Natural killer cell treated with Interleukin-12 subunit alpha and Interleukin-12 subunit beta and Interleukin-15 and Interleukin-18, amount 100 ng/mL, for 72 hours (primary cell): ENCODE measurements at regions not wholly inside any gene's neighbourhood (a gene's known extent, or its start where the extent isn't known, plus 50 kb on each side); places are given as distances from the start of the nearest gene placed in this dataset.
A peak's percentile ranks its signal among the peaks of the same experiment; 100 is the strongest.

Experiments used
- ATAC-seq, 2 donors: fragments of 150-1000 bp; cut with Tn5 transposase in 1 of 2; sonication (Bioruptor Pico), chemical (Tn5 transposase) in 1 of 2; 2 replicates each; pipeline ENCODE4 v1.10.0; 2021
- DNase-seq: peaks from one replicate; pipeline ENCODE4 v3.0.0; 2022; ENCODE audit warnings: low spot score
- H3K27ac Mint-ChIP-seq, 2 donors: 1 replicate in 1 of 2; 2 replicates in 1 of 2; pipeline ENCODE4 v1.8.0; 2022; ENCODE audit warnings: mixed read lengths in 2 of 2, mild to moderate bottlenecking in 1 of 2, moderate library complexity in 1 of 2
- H3K27me3 Mint-ChIP-seq, 2 donors: 1 replicate in 1 of 2; 2 replicates in 1 of 2; pipeline ENCODE4 v1.8.0; 2022; ENCODE audit warnings: mixed read lengths in 2 of 2
- H3K36me3 Mint-ChIP-seq: one replicate; pipeline ENCODE4 v1.8.0; 2022; ENCODE audit warnings: mixed read lengths
- H3K4me1 Mint-ChIP-seq, 2 donors: 1 replicate in 1 of 2; 2 replicates in 1 of 2; pipeline ENCODE4 v1.8.0; 2022; ENCODE audit warnings: low read depth in 2 of 2, mixed read lengths in 2 of 2, mild to moderate bottlenecking in 1 of 2
- H3K4me3 Mint-ChIP-seq: one replicate; pipeline ENCODE4 v1.8.0; 2022; ENCODE audit warnings: mixed read lengths
- H3K9me3 Mint-ChIP-seq: 2 replicates; pipeline ENCODE4 v1.8.0; 2022; ENCODE audit warnings: mixed read lengths

- Mint-ChIP-seq H3K27me3 (peaks cover 15 to 29% of the 10 kb centered on the region in 2 donors), H3K9me3 (no peaks in the 10 kb centered on the region), H3K27ac (no peak overlapping the region), H3K36me3 (no peaks in the 10 kb centered on the region), H3K4me1 (no peaks in the 10 kb centered on the region), H3K4me3 (no peak overlapping the region)
- ATAC-seq: no peak
- DNase-seq: no peak
Measured at GRCh38 chrX:40457406-40457805, 123.4 kb upstream of the ATP6AP2 start.

- Mint-ChIP-seq H3K36me3 (no peaks in the 10 kb centered on the region), H3K4me1 (peaks cover 0 to 10% of the 10 kb centered on the region in 2 donors), H3K9me3 (no peaks in the 10 kb centered on the region), H3K4me3 (no peak overlapping the region), H3K27me3 (peaks cover 12 to 17% of the 10 kb centered on the region in 2 donors), H3K27ac (no peak overlapping the region)
- ATAC-seq (no peak), DNase-seq (peak; percentile 15)
Measured at GRCh38 chrX:40452031-40452430, 128.7 kb upstream of the ATP6AP2 start.

- DNase-seq: peak; percentile 40
- ATAC-seq: no peak
- Mint-ChIP-seq H3K4me3 (no peak overlapping the region), H3K36me3 (no peaks in the 10 kb centered on the region), H3K27me3 (peaks cover 12 to 14% of the 10 kb centered on the region in 2 donors), H3K9me3 (no peaks in the 10 kb centered on the region), H3K27ac (no peak overlapping the region), H3K4me1 (peaks cover 0 to 10% of the 10 kb centered on the region in 2 donors)
Measured at GRCh38 chrX:40449956-40450706, 130.6 kb upstream of the ATP6AP2 start.

- no peak for DNase-seq
- no peak overlapping the region for H3K27ac Mint-ChIP-seq
Measured at GRCh38 chrX:40449396-40449795, 131.4 kb upstream of the ATP6AP2 start.

GRCh38 chrX:40448793-40449192 is 132.0 kb upstream of the ATP6AP2 start:
- H3K9me3 Mint-ChIP-seq: no peaks in the 10 kb centered on the region
- no peaks in the 10 kb centered on the region for H3K36me3 Mint-ChIP-seq
- no peak overlapping the region for H3K4me3 Mint-ChIP-seq
- H3K4me1 Mint-ChIP-seq: peaks cover 0 to 10% of the 10 kb centered on the region in 2 donors
- no peak for DNase-seq
- H3K27ac Mint-ChIP-seq: no peak overlapping the region
- peaks cover 7 to 11% of the 10 kb centered on the region in 2 donors for H3K27me3 Mint-ChIP-seq
- ATAC-seq: no peak

More at GRCh38 chrX:40449396-40449795, 131.4 kb upstream of the ATP6AP2 start:
- no peak for ATAC-seq
- peaks cover 0 to 10% of the 10 kb centered on the region in 2 donors for H3K4me1 Mint-ChIP-seq
- peaks cover 12 to 14% of the 10 kb centered on the region in 2 donors for H3K27me3 Mint-ChIP-seq
- H3K4me3 Mint-ChIP-seq: no peak overlapping the region
- no peaks in the 10 kb centered on the region for H3K9me3 Mint-ChIP-seq
- H3K36me3 Mint-ChIP-seq: no peaks in the 10 kb centered on the region

- H3K4me3 Mint-ChIP-seq: no peak overlapping the region
- H3K36me3 Mint-ChIP-seq: no peaks in the 10 kb centered on the region
- peaks cover 0 to 10% of the 10 kb centered on the region in 2 donors for H3K4me1 Mint-ChIP-seq
- DNase-seq (no peak), ATAC-seq (no peak)
- no peak overlapping the region for H3K27ac Mint-ChIP-seq
- peaks cover 5 to 12% of the 10 kb centered on the region in 2 donors for H3K27me3 Mint-ChIP-seq
- no peaks in the 10 kb centered on the region for H3K9me3 Mint-ChIP-seq
Measured at GRCh38 chrX:40446921-40447320, 133.8 kb upstream of the ATP6AP2 start.

- no peaks in the 10 kb centered on the region for H3K9me3 Mint-ChIP-seq
- H3K36me3 Mint-ChIP-seq: no peaks in the 10 kb centered on the region
- DNase-seq (no peak), ATAC-seq (no peak)
- peaks cover 0 to 10% of the 10 kb centered on the region in 2 donors for H3K4me1 Mint-ChIP-seq
- no peak overlapping the region for H3K4me3 Mint-ChIP-seq
- peaks cover 12 to 19% of the 10 kb centered on the region in 2 donors for H3K27me3 Mint-ChIP-seq
- no peak overlapping the region for H3K27ac Mint-ChIP-seq
Measured at GRCh38 chrX:40445691-40446090, 135.1 kb upstream of the ATP6AP2 start.

GRCh38 chrX:40444798-40445496 is 135.8 kb upstream of the ATP6AP2 start:
- no peak overlapping the region for H3K27ac Mint-ChIP-seq
- peak in 1 of 2 donors; percentile 11 for ATAC-seq
- H3K36me3 Mint-ChIP-seq: no peaks in the 10 kb centered on the region
- peaks cover 0 to 8% of the 10 kb centered on the region in 2 donors for H3K4me1 Mint-ChIP-seq
- DNase-seq: no peak
- H3K4me3 Mint-ChIP-seq: no peak overlapping the region
- no peaks in the 10 kb centered on the region for H3K9me3 Mint-ChIP-seq
- peaks cover 14 to 23% of the 10 kb centered on the region in 2 donors for H3K27me3 Mint-ChIP-seq

- no peak for ATAC-seq
- peaks cover 14 to 27% of the 10 kb centered on the region in 2 donors for H3K27me3 Mint-ChIP-seq
- DNase-seq: no peak
- no peak overlapping the region for H3K27ac Mint-ChIP-seq
- no peak overlapping the region for H3K4me3 Mint-ChIP-seq
- H3K9me3 Mint-ChIP-seq: no peaks in the 10 kb centered on the region
- H3K4me1 Mint-ChIP-seq: no peaks in the 10 kb centered on the region
- H3K36me3 Mint-ChIP-seq: no peaks in the 10 kb centered on the region
Measured at GRCh38 chrX:40444133-40444532, 136.6 kb upstream of the ATP6AP2 start.

GRCh38 chrX:40440866-40441265 is 139.9 kb upstream of the ATP6AP2 start:
- no peak overlapping the region for H3K27ac Mint-ChIP-seq
- H3K4me1 Mint-ChIP-seq: no peaks in the 10 kb centered on the region
- H3K9me3 Mint-ChIP-seq: no peaks in the 10 kb centered on the region
- ATAC-seq (peak in 1 of 2 donors; percentile 38), DNase-seq (no peak)
- no peaks in the 10 kb centered on the region for H3K36me3 Mint-ChIP-seq
- H3K27me3 Mint-ChIP-seq: peaks cover 14 to 31% of the 10 kb centered on the region in 2 donors
- no peak overlapping the region for H3K4me3 Mint-ChIP-seq

GRCh38 chrX:40439625-40440532 is 140.9 kb upstream of the ATP6AP2 start:
- H3K9me3 Mint-ChIP-seq: no peaks in the 10 kb centered on the region
- H3K4me3 Mint-ChIP-seq: no peak overlapping the region
- H3K27ac Mint-ChIP-seq: no peak overlapping the region
- H3K36me3 Mint-ChIP-seq: no peaks in the 10 kb centered on the region
- no peak for DNase-seq
- peak in 1 of 2 donors; percentile 24 for ATAC-seq
- H3K27me3 Mint-ChIP-seq: peaks cover 14 to 36% of the 10 kb centered on the region in 2 donors
- no peaks in the 10 kb centered on the region for H3K4me1 Mint-ChIP-seq

- H3K9me3 Mint-ChIP-seq: no peaks in the 10 kb centered on the region
- no peak for DNase-seq
- ATAC-seq: no peak
- H3K27ac Mint-ChIP-seq: no peak overlapping the region
- H3K36me3 Mint-ChIP-seq: no peaks in the 10 kb centered on the region
- H3K27me3 Mint-ChIP-seq: peaks cover 14 to 33% of the 10 kb centered on the region in 2 donors
- H3K4me3 Mint-ChIP-seq: no peak overlapping the region
- no peaks in the 10 kb centered on the region for H3K4me1 Mint-ChIP-seq
Measured at GRCh38 chrX:40437348-40437747, 143.4 kb upstream of the ATP6AP2 start.

- Mint-ChIP-seq H3K9me3 (no peaks in the 10 kb centered on the region), H3K27ac (no peak overlapping the region)
- ATAC-seq: no peak
Measured at GRCh38 chrX:40434947-40435346, 145.8 kb upstream of the ATP6AP2 start.

More at GRCh38 chrX:40434947-40435346, 145.8 kb upstream of the ATP6AP2 start:
- Mint-ChIP-seq H3K27me3 (peaks cover 0 to 17% of the 10 kb centered on the region in 2 donors), H3K36me3 (no peaks in the 10 kb centered on the region), H3K4me1 (no peaks in the 10 kb centered on the region), H3K4me3 (no peak overlapping the region)
- DNase-seq: no peak
